ENCODE measurements at regions not wholly inside any gene's neighbourhood (a gene's known extent, or its start where the extent isn't known, plus 50 kb on each side); places are given as distances from the start of the nearest gene placed in this dataset.
"Not testable (repeated sequence)": the region's sequence is repeated elsewhere in the genome, so short reads cannot be mapped to it uniquely, and the experiment has no call there.

GRCh38 chr4:62683799-62684566 is 1483.9 kb downstream of the ADGRL3 start:
- DNase-seq = no peak
- no peak for ATAC-seq
- intact Hi-C loops (cut with micrococcal nuclease) = no loop called here

- no peak for DNase-seq
- no peak for ATAC-seq
- intact Hi-C loops (cut with micrococcal nuclease) = no loop called here
These were observed 1476.8 kb downstream of the ADGRL3 start for GRCh38 chr4:62676962-62677361.

- DNase-seq (no peak), ATAC-seq (peak; percentile 89)
- intact Hi-C loops (cut with micrococcal nuclease) = no loop called here
These were observed 1470.4 kb downstream of the ADGRL3 start for GRCh38 chr4:62670514-62670913.

GRCh38 chr4:62661821-62662220 is 1461.7 kb downstream of the ADGRL3 start:
- no peak for DNase-seq

GRCh38 chr4:62656006-62656405 is 1455.9 kb downstream of the ADGRL3 start:
- ATAC-seq (no peak), DNase-seq (no peak)
- intact Hi-C loops (cut with micrococcal nuclease) = no loop called here

More at GRCh38 chr4:62661821-62662220, 1461.7 kb downstream of the ADGRL3 start:
- ATAC-seq = no peak
- intact Hi-C loops (cut with micrococcal nuclease) = no loop called here

- ATAC-seq = peak; percentile 58
- intact Hi-C loops (cut with micrococcal nuclease) = no loop called here
- DNase-seq = no peak
These were observed 1444.2 kb downstream of the ADGRL3 start for GRCh38 chr4:62644372-62644771.

GRCh38 chr4:62640296-62640695 is 1440.2 kb downstream of the ADGRL3 start:
- ATAC-seq (no peak), DNase-seq (no peak)
- intact Hi-C loops (cut with micrococcal nuclease) = no loop called here

GRCh38 chr4:62627671-62628070 is 1427.5 kb downstream of the ADGRL3 start:
- intact Hi-C loops (cut with micrococcal nuclease) = no loop called here
- DNase-seq (no peak), ATAC-seq (no peak)

- intact Hi-C loops (cut with micrococcal nuclease) = no loop called here
- no peak for ATAC-seq
- no peak for DNase-seq
These were observed 1427.0 kb downstream of the ADGRL3 start for GRCh38 chr4:62627141-62627540.

- ATAC-seq = no peak
- no peak for DNase-seq
- intact Hi-C loops (cut with micrococcal nuclease) = no loop called here
These were observed 1422.0 kb downstream of the ADGRL3 start for GRCh38 chr4:62622089-62622488.

GRCh38 chr4:62619971-62620370 is 1419.8 kb downstream of the ADGRL3 start:
- DNase-seq (no peak), ATAC-seq (no peak)
- intact Hi-C loops (cut with micrococcal nuclease) = no loop called here

GRCh38 chr4:62618042-62618441 is 1417.9 kb downstream of the ADGRL3 start:
- no peak for ATAC-seq
- no peak for DNase-seq
- intact Hi-C loops (cut with micrococcal nuclease) = no loop called here

GRCh38 chr4:62601737-62602136 is 1401.6 kb downstream of the ADGRL3 start:
- ATAC-seq (no peak), DNase-seq (no peak)
- intact Hi-C loops (cut with micrococcal nuclease) = no loop called here

GRCh38 chr4:62595265-62595664 is 1395.1 kb downstream of the ADGRL3 start:
- peak; percentile 67 for DNase-seq
- intact Hi-C loops (cut with micrococcal nuclease) = loop anchor here (10.0 kb wide), 1 partner anchor 110 kb away; no protein-coding TSS in a partner anchor
- not testable (repeated sequence) for ATAC-seq

GRCh38 chr4:62591756-62592155 is 1391.6 kb downstream of the ADGRL3 start:
- intact Hi-C loops (cut with micrococcal nuclease) = loop anchor here (10.0 kb wide), 1 partner anchor 113 kb away; no protein-coding TSS in a partner anchor
- ATAC-seq (no peak), DNase-seq (no peak)

GRCh38 chr4:62588671-62589070 is 1388.5 kb downstream of the ADGRL3 start:
- ATAC-seq (no peak), DNase-seq (no peak)
- intact Hi-C loops (cut with micrococcal nuclease) = no loop called here

GRCh38 chr4:62571494-62571893 is 1371.4 kb downstream of the ADGRL3 start:
- ATAC-seq (no peak), DNase-seq (peak; percentile 8)
- intact Hi-C loops (cut with micrococcal nuclease) = no loop called here

- ATAC-seq = no peak
- no peak for DNase-seq
- intact Hi-C loops (cut with micrococcal nuclease) = no loop called here
These were observed 1360.7 kb downstream of the ADGRL3 start for GRCh38 chr4:62560858-62561257.

- DNase-seq (no peak), ATAC-seq (no peak)
- intact Hi-C loops (cut with micrococcal nuclease) = no loop called here
These were observed 1350.0 kb downstream of the ADGRL3 start for GRCh38 chr4:62550121-62550520.

GRCh38 chr4:62549601-62550000 is 1349.5 kb downstream of the ADGRL3 start:
- no peak for ATAC-seq
- DNase-seq = no peak
- intact Hi-C loops (cut with micrococcal nuclease) = no loop called here

- ATAC-seq (peak; percentile 69), DNase-seq (no peak)
- intact Hi-C loops (cut with micrococcal nuclease) = no loop called here
These were observed 1348.6 kb downstream of the ADGRL3 start for GRCh38 chr4:62548765-62549164.

Measured in left ventricle myocardium superior (tissue), 1 donor.